ENCODE measurements at regions not wholly inside any gene's neighbourhood (a gene's known extent, or its start where the extent isn't known, plus 50 kb on each side); places are given as distances from the start of the nearest gene placed in this dataset.

DNA sequence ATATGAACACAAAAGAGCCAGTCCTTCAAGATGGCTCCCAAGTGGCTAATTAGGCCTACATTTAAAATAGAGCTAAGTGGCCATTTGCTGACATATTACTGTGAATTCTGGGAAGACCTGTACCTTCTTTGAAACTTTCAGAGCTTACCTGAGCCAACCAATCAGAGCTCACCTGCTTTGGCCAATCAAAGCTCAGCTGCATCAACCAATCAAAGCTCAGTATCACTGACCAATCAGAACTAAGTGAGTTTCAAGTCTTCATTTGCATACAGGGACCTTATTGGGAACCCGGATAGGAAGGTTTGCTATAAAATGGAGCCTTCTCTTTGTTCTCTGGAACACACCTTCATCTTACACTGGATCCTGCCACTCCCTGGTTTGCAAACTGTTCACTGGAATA is 63.7 kb downstream of the FOXL1 start:
- TF ChIP-seq GABPA (IDR thresholded peaks at IDR 0.05 in 1 of 2, conservative IDR thresholded peaks at IDR 0.05 in 1 of 2) (no peak), SP1 (IDR thresholded peaks at IDR 0.05) (no peak), YY1 (IDR thresholded peaks at IDR 0.05) (no peak), TAF1 (conservative IDR thresholded peaks at IDR 0.05) (no peak), RAD21 (IDR thresholded peaks at IDR 0.05) (no peak), EGR1 (IDR thresholded peaks at IDR 0.05; ENCODE audit: low read depth in 2 of 2) (no peak), NR2F2 (IDR thresholded peaks at IDR 0.05) (no peak)
- TF ChIP-seq, protein P1, sequence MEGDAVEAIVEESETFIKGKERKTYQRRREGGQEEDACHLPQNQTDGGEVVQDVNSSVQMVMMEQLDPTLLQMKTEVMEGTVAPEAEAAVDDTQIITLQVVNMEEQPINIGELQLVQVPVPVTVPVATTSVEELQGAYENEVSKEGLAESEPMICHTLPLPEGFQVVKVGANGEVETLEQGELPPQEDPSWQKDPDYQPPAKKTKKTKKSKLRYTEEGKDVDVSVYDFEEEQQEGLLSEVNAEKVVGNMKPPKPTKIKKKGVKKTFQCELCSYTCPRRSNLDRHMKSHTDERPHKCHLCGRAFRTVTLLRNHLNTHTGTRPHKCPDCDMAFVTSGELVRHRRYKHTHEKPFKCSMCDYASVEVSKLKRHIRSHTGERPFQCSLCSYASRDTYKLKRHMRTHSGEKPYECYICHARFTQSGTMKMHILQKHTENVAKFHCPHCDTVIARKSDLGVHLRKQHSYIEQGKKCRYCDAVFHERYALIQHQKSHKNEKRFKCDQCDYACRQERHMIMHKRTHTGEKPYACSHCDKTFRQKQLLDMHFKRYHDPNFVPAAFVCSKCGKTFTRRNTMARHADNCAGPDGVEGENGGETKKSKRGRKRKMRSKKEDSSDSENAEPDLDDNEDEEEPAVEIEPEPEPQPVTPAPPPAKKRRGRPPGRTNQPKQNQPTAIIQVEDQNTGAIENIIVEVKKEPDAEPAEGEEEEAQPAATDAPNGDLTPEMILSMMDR (IDR thresholded peaks at IDR 0.05; ENCODE audit: low read depth, low read length, missing input control), result no peak
- TF ChIP-seq, protein P2, sequence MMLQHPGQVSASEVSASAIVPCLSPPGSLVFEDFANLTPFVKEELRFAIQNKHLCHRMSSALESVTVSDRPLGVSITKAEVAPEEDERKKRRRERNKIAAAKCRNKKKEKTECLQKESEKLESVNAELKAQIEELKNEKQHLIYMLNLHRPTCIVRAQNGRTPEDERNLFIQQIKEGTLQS (IDR thresholded peaks at IDR 0.05), result no peak
- TF ChIP-seq, protein P3, sequence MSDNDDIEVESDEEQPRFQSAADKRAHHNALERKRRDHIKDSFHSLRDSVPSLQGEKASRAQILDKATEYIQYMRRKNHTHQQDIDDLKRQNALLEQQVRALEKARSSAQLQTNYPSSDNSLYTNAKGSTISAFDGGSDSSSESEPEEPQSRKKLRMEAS (IDR thresholded peaks at IDR 0.05), result no peak
- TF ChIP-seq, protein P4, sequence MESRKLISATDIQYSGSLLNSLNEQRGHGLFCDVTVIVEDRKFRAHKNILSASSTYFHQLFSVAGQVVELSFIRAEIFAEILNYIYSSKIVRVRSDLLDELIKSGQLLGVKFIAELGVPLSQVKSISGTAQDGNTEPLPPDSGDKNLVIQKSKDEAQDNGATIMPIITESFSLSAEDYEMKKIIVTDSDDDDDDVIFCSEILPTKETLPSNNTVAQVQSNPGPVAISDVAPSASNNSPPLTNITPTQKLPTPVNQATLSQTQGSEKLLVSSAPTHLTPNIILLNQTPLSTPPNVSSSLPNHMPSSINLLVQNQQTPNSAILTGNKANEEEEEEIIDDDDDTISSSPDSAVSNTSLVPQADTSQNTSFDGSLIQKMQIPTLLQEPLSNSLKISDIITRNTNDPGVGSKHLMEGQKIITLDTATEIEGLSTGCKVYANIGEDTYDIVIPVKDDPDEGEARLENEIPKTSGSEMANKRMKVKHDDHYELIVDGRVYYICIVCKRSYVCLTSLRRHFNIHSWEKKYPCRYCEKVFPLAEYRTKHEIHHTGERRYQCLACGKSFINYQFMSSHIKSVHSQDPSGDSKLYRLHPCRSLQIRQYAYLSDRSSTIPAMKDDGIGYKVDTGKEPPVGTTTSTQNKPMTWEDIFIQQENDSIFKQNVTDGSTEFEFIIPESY (IDR thresholded peaks at IDR 0.05), result no peak
- TF ChIP-seq, protein P5, sequence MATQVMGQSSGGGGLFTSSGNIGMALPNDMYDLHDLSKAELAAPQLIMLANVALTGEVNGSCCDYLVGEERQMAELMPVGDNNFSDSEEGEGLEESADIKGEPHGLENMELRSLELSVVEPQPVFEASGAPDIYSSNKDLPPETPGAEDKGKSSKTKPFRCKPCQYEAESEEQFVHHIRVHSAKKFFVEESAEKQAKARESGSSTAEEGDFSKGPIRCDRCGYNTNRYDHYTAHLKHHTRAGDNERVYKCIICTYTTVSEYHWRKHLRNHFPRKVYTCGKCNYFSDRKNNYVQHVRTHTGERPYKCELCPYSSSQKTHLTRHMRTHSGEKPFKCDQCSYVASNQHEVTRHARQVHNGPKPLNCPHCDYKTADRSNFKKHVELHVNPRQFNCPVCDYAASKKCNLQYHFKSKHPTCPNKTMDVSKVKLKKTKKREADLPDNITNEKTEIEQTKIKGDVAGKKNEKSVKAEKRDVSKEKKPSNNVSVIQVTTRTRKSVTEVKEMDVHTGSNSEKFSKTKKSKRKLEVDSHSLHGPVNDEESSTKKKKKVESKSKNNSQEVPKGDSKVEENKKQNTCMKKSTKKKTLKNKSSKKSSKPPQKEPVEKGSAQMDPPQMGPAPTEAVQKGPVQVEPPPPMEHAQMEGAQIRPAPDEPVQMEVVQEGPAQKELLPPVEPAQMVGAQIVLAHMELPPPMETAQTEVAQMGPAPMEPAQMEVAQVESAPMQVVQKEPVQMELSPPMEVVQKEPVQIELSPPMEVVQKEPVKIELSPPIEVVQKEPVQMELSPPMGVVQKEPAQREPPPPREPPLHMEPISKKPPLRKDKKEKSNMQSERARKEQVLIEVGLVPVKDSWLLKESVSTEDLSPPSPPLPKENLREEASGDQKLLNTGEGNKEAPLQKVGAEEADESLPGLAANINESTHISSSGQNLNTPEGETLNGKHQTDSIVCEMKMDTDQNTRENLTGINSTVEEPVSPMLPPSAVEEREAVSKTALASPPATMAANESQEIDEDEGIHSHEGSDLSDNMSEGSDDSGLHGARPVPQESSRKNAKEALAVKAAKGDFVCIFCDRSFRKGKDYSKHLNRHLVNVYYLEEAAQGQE (IDR thresholded peaks at IDR 0.05), result no peak

All from liver (tissue), 3 donors.